ELF-1 (cell line): ENCODE measurements at regions not wholly inside any gene's neighbourhood (a gene's known extent, or its start where the extent isn't known, plus 50 kb on each side); places are given as distances from the start of the nearest gene placed in this dataset.
"Not testable (repeated sequence)": the region's sequence is repeated elsewhere in the genome, so short reads cannot be mapped to it uniquely, and the experiment has no call there.

Source experiments
- DNase-seq: peaks from one replicate; pipeline ENCODE4 v3.0.0-alpha.2; 2016; ENCODE audit warnings: low read depth, low spot score

DNA sequence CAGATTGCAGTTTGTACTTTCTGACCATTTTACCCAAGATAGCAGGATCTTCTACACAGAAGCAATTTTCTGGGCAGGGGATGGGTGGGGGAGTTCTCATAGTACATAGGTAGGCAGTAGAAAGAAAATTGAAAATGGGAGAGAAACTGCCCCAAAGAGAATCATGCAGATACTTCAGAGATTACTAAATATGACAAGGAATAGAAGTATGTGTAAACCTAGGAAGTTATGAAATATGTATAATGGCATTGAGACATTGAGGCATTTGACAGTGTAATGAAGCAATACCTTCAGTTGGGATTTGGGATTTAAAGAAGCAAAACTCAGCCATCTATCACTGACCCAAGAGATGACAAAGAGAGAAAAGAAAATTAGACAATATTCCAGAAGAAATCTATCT, 233.0 kb downstream of the PTN start:
- no peak for DNase-seq

DNA sequence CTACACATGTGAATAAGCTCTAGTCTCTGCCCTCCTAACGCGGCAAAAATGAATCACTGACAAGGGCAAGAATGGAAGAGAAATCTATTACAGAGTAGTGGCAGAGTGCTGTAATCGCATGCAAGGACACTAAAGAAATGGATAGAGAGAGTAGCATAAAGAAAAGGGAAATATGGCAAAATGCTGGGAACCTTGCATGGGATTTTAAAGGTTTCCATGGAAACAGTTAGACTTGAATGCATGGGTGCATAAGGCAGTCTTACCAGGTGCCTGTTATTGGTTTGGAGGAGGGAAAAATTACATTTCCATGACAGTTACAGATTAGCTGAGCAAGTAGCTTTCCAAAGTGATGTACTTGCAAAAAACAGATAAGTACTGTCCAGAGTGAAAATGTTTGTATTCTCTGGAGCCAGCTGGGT, 233.4 kb downstream of the PTN start:
- no peak for DNase-seq

DNA sequence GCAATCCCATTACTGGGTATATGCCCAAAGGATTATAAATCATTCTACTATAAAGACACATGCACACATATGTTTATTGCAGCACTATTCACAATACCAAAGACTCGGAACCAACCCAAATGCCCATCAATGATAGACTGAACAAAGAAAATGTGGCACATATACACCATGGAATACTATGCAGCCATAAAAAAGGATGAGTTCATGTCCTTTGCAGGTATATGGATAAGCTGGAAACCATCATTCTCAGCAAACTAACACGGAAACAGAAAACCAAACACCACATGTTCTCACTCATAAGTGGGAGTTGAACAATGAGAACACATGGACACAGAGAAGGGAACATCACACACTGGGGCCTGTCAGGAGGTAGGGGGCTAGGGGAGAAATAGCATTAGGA, 235.7 kb downstream of the PTN start:
- not testable (repeated sequence) for DNase-seq

DNA sequence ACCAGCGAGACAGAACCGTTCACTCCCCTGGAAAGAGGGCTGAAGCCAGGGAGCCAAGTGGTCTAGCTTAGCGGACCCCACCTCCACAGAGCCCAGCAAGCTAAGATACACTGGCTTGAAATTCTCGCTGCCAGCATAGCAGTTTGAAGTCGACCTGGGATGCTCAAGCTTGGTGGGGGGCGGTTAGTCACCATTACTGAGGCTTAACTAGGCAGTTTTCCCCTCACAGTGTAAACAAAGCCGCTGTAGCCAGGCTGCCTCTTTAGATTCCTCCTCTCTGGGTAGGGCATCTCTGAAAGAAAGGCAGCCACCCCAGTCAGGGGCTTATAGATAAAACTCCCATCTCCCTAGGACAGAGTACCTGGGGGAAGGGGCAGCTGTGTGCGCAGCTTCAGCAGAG, 235.1 kb downstream of the CHRM2 start:
- peak; percentile 28 for DNase-seq

DNA sequence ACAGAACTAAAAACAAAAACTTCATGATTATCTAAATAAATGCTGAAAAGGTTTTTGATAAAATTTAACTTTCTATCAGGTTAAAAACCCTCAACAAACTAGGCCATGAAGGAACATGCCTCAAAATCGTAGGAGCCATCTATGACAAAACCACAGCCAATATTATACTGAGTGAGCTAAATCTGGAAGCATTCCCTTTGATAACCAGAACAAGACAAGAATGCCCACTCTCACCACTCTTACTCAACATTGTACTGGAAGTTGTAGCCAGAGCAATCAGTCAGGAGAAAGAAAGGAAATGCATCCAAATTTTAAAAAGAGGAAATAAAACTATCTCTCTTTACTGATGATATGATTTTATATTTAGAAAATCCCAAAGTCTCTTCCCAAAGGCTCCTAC, 228.7 kb downstream of the CHRM2 start:
- DNase-seq: no peak

DNA sequence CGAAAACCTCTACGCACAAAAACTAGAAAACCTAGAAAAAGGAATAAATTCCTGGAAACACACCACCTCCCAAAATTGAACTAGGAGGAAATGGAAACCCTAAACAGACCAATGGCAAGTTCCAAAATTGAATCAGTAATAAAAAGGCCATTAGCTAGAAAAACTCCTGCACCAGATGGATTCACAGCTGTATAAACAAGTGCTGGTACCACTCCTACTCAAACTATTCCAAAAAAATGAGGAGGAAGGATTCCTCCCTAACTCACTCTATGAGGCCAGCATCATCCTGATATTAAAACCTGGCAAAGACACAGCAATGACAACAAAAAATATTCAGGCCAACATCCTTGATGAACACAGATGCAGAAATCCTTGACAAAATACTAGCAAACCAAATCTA, 228.2 kb downstream of the CHRM2 start:
- DNase-seq: no peak

DNA sequence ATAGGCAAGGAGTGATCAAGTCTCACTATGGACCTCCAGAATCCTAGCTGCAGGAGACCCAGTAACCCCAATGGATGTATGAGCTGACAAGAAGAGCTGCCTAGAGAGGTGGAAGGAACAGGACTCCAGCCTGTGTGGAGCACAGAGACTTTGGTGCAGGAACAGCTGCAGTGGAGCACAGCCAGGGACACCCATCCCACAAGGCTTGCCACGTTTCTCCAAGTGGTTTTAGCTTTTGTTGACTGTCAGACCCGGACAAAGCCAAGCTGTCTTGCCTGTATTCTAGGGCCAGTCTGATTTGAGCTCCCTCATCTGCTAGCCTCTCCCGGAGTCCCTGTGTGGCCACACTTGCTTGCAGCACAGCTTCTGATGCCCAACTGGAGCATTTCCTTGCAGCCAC, 224.7 kb downstream of the CHRM2 start:
- no peak for DNase-seq

DNA sequence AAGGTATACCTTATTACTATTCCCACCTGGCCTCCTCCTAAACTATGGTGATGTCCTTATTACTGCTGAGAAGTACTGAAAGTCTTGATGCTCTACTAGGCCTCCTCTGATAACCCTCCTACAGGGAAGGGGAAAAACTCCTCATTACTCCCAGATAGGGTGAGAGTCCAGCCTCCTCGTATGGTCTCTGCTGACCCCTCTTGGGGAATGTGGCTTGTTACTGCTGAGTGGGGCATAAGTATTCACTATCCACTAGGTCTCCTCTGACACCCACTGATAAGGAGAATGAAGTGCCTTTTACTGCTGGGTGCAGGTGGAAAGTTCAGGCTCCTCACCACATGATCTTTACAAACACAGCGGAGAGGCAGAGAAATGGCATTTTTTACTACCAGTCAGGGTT, 222.9 kb downstream of the CHRM2 start:
- DNase-seq: peak; percentile 12

DNA sequence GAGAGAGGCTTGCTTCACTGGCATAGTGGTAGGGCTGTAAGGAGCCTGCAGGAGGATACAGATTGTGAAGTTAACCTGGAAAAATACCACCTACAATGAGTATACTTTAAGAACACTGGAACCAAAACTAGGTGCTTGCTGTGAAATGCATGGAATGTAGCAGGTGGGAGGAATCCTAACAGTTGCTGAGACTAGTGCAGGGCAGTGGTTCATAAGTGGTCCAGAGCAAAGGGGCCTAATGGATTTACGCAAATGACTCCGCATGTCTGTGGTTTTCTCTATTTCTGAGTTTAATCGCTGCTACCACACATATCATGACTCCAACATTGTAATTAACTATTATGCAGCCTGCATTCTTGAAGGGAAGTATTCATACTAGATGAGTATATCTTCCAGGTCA, 218.4 kb downstream of the CHRM2 start:
- DNase-seq: no peak

DNA sequence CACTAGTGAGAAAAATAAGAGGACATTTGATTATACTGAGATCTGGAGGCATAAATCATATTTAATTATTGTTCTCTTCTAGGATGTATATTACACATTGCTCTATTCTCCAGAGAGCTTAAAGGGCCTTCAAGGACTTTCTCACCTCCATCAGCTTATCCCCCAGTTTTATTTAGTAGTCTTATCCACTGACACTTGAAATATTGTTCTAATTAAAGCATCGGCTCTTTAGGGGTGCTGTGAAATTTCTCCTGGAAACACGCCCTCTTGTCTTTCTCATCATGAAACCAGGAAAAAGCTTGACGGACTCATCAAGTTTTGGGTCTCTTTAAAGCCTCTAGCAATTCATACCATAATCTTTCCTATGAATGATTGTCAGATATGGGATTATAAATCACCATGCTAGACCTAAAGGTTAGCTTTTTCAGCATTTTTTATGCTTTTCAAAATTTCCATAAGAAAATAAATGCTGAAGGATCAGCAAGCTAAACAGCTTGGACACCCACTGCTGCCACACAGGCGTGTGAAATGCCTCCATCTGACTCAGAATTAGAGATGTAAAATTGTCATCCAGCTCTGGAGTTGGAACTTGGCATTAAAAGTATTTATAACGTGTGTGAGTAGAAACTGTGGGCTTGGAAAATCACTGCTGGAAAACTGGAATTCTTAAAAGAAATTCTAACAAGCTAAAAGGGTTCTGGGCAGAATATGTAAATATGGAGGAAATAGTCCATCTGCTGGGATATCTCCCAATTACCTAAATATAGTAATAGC, 216.3 kb downstream of the CHRM2 start:
- DNase-seq: no peak

DNA sequence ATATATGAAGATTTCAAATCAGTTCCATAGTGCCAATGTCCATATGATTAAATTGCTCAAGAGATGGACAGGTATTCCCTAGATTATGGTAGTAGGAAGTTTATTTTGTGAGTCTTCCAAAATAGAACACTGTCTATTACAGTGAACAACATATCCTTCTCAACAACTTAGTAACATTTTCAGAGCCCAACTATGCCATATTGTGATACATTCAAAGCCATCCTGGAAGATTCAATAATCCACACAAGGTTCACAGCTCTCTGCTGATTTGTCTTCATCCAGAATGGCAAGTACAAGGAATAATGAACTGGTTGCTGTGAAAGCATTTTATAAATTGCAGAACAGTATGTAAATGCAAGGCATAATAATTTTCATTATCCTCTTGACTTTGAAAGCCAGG, 213.9 kb downstream of the CHRM2 start:
- no peak for DNase-seq

DNA sequence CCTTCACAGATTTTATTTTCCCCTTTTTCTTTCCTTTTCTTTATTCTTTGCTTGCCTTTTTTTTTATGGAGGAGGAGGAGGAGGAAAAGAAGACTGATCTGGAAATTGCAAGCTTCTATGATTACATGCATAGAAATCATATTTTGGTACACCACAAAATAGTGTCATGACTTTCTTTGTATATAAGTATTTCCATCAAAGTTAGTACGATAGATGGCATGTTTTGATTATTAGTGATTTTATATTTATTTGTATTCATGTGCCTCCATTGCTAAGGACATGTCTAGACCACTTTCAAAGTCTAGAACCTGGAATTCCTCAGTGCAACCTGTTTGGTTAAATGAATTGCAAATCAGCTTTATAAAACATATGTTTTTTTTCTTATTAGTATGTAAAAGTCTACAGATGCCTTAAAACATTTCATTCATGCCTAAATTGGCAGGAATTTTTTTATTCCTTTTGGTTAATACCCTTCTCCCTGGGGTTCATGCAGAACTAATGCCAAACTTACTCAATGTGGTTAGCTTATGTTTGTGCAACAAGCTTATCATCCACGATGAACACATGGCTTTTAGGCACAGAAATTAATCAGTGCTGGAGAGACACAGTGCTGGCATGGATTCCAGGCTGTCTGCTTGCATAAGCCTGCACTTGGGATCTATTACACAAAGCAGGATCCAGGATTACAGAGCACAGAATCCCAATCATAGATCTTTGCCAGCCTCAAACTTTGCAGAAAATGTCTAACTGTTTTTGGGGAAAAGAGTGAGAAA, 213.1 kb downstream of the CHRM2 start:
- DNase-seq: no peak

DNA sequence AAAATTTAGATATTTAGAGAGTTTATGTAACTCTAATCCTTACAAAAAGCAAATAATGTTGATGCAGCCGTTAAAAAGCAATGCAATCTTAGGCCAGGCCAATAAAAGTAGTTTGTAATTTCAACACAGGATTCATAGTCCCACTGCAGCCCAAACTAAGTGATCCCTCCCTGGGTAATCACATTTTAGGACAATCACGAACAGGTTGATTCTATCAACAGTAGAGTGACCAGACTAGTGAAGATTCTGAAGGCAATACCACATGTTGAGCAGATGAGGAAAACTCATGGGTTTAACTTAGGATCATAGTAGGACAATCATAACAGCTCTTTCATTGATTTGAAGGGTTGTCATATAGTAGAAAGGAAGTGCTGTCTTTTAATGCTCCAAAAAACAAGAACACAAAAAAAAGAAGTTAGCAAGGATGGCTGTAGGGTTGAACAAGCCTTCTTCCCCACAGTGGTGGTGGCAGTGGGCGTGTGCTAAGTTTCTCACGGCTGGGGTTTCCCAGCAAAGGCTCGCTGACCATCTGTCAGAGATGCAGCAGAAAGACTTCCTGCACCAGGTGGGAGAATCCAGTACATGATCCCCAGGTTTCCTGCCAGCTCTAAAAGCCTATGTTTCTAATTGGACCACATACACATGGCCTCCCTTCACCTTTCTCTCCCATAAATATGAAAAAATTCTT, 212.2 kb downstream of the CHRM2 start:
- DNase-seq: no peak

DNA sequence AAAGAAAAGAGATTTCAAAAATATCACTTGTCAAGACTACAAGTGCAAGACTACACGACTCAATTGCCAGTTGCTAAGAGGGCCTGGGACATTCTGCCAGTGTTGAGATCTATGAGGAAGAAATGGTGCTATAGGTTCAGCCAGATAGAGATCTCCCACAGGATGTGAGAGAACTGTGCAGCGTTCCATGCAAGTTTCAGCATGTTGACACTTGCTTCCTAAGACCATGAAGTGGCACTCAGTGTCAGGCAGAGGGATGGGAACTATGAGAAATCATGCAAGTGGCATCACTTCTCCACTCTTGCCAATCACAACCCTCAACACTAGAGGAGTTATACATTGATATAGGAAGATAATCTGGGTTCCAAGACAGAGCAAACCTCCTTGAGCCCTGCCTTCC, 210.3 kb downstream of the CHRM2 start:
- no peak for DNase-seq

DNA sequence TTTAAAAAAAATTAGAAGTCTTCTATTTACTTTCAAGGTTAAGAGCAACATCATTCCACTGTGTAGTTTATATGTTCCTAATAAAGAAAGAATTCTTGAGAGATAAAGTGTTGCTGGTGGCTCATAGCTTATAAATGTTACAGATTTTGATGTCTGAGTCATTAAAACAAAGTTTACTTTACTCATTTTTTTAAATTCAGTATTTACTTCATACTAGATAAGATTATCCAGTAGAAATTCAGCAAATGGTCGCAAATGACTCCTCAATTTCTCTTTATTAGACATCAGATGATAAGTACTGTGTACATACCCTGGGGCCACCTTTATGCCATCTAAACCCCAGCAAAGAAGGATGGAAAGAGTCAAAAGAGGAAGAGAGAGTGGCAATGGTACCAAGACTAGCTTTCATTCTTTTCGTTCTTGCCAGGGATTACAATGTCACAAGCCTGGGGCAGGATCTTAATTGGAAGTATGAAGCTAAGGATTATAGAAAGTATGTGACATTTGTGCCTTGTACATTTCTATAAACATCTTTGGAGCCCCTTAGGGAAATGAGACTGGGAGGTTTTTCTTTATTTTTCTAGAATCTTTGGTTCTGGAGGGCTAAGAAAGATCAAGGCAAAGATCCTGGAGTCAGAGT, 206.1 kb downstream of the CHRM2 start:
- DNase-seq: no peak

DNA sequence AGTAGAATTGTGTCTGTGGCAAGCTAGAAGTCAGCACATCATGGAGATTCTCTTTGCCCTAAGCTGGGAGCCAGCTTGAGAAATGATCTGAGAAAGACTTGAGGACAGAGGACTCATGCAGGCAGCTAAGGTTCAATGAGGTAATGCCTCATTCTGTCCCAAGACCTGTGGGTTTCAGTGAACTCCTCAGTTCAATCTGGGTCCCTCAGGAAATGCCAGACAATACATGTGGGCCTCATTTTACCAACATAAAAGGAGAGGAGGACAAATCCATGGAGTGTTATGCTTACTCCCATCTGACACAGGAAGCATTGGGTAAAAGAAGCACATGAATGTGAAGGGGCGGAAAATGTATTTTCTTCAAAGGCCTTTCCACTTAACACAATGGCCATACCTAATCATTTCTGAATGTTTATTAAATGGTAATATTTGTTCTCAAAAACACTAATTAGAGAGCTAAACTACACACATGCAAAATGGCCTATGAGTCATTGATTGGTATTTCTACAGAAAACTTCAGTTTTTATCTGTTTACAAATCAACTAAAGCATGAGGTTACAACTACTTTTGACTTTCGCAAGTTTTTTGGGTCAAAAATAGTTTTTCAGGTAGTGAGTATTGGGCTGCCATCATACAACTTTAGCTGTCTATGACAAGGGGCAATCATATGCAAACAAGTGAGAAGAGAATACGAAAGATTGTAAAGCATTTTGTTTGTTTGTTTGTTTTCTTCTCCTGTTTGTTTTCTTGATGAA, 205.3 kb downstream of the CHRM2 start:
- DNase-seq: no peak
